Hypothalamus (tissue), 51 donors: ENCODE measurements at regions not wholly inside any gene's neighbourhood (a gene's known extent, or its start where the extent isn't known, plus 50 kb on each side); places are given as distances from the start of the nearest gene placed in this dataset.
"Not testable (repeated sequence)": the region's sequence is repeated elsewhere in the genome, so short reads cannot be mapped to it uniquely, and the experiment has no call there.

Experiments
- DNase-seq, 51 donors: peaks; one replicate each; lab custom pipeline; 2025; lab: John Stamatoyannopoulos, UW

DNA sequence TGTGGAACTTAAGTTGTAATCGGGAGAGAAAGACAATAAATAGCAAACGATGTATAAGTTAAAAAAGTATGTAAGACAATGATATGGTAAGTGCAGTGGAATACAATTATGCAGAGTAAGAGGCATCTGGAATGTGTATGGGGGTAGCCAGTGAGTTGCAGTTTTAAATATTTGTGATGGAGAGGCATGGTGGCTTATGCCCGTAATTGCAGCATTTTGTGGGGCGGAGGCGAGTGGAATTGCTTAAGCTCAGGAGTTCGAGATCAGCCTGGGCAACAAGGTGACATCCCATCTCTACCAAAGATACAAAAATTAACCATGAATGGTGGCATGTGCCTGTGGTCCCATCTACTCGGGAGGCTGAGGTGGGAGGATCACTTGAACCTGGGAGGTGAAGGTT is 52.5 kb upstream of the WDFY3 start:
- no peak for DNase-seq

- DNase-seq: no peak
Measured at GRCh38 chr4:85019411-85019810, 52.9 kb upstream of the WDFY3 start.

DNA sequence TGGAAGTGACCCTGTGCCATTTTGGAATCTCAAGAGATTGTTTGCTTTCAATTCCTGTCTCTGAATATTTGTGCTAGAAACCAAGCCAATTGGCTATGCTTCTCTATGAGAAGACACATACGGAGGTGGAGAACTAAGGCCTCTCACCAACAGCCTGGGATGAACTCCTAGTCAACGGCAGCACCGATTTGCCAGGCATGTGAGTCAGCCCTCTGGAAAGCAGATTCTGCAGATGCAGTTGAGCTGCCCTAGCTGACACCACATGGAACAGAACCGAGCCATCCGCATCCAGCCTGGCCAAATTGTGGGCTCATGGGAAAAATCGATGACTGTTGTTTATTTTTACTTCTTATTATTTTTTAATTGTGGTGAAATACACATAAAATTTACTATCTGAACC is 58.2 kb upstream of the WDFY3 start:
- no peak for DNase-seq

GRCh38 chr4:85028910-85029309 is 62.4 kb upstream of the WDFY3 start:
- DNase-seq: no peak

DNA sequence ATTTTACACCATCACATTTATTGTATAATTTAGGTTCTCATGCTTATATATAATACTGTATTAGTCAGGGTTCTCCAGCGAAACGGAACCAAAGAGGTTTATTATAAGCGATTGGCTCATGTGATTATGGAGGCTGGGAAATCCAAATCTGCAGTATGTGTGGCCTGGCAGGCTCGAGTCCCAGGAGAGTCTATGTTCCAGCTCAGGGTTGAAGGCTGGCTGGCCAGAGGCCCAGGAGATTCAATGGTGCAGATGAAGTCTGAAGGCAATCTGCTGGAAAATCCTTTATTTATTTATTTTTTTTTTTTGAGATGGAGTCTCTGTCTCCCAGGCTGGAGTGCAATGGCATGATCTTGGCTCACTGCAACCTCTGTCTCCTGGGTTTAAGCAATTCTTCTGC is 63.0 kb upstream of the WDFY3 start:
- no peak for DNase-seq

- no peak for DNase-seq
Measured at GRCh38 chr4:85030156-85030555, 63.7 kb upstream of the WDFY3 start.

DNA sequence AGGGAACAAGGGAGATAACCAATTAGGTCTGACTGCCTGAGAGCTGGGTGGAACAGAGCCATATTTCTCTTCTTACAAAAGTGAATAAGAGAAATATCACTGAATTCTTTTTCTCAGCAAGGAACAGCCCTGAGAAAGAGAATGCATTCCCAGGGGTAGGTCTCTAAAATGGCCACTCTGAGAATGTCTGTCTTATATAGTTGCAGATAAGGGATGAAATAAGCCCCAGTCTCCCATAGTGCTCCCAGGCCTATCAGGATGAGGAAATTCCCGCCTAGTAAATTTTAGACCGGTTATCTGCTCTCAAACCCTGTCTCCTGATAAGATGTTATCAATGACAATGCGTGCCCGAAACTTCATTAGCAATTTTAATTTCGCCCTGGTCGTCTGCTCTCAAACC is 67.3 kb upstream of the WDFY3 start:
- DNase-seq: not testable (repeated sequence)

GRCh38 chr4:85039526-85039925 is 73.0 kb upstream of the WDFY3 start:
- DNase-seq: no peak

GRCh38 chr4:85043812-85044496 is 77.5 kb upstream of the WDFY3 start:
- DNase-seq: not testable (repeated sequence)

- no peak for DNase-seq
Measured at GRCh38 chr4:85050736-85051135, 84.2 kb upstream of the WDFY3 start.

DNA sequence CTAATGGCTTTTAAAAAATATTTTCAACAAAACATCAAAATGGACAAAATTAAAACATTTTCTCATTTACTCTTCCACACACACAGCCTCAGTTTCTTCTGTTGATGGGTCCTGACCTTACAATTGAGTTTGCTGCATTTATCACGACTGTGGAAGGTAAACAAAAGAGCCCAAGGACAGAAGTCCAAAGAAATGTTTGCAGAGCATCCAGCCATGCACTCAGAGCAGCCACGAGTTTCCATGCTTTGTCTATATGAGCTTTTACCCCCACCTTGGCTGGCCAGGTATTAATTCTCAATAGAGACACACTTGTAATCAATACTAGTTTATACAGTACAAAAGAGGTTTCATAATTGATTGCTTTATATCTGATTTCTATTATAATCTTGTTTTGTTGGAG is 85.0 kb upstream of the WDFY3 start:
- DNase-seq: no peak

DNA sequence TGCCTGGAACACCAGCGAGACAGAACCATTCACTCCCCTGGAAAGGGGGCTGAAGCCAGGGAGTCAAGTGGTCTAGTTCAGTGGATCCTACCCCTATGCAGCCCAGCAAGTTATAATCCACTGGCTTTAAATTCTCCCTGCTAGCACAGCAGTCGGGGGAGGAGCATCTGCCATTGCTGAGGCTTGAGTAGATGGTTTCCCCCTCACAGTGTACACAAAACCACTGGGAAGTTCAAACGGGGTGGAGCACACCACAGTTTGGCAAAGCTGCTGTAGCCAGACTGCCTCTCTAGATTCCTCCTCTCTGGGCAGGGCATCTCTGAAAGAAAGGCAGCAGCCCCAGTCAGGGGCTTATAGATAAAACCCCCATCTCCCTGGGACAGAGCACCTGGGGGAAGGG is 88.4 kb upstream of the WDFY3 start:
- not testable (repeated sequence) for DNase-seq

- DNase-seq: no peak
Measured at GRCh38 chr4:85058551-85058950, 92.1 kb upstream of the WDFY3 start.

DNA sequence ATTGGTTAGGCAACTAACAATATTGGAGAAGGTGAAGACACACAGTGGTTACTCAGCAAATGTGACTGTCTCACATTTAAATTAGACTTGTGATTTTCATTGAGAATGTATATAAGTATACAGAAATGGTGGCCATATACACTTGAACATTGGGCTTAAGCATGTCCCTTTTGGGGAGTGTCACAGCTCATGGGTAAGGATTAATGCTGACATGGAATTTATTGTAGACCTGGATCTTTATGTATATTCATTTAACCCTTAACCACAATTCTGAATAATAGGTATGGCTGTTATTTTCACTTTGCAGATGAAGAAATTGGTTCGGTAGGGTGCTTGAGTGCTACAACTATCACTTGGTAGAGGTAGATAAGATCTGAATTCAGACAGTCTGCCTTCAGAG is 95.5 kb upstream of the WDFY3 start:
- no peak for DNase-seq

GRCh38 chr4:85062466-85062865 is 96.0 kb upstream of the WDFY3 start:
- DNase-seq: no peak

- no peak for DNase-seq
Measured at GRCh38 chr4:85067342-85067741, 100.9 kb upstream of the WDFY3 start.

DNA sequence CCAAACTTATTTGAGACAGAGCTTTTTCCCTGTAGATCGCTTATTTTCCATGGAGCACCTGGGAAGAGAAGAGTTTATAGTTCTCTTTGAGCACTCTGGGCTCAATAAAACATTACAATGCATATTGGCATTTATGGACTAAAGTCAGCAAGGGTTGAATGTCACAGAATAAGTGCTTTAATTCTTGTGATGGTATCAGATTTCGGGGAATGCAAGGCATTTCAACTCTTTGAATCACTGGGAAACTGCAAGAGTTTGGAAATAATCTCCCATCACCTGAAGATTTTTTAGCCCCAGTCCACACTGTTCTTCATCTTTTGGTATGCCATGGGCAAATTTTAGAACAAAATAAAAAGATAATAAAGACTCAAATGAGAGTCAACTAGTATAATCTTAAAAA is 111.5 kb upstream of the WDFY3 start:
- no peak for DNase-seq

DNA sequence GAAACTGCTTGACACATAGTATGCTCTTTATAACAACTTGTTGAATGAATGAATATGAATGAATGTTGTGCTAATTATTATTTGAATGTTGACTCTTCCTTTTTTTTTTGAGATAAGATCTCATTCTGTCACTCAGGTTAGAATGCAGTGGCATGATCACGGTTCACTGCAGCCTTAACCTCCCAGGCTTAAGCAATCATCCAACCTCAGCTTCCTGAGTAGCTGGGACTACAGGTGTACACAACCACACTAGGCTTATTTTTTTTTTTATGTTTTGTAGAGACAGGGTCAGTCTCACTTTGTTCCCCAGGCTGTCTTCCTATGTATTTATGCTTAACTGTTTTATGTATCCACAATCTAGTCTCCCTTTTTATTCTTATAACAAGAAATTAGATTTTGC is 114.7 kb upstream of the WDFY3 start:
- no peak for DNase-seq

GRCh38 chr4:85084371-85085094 is 118.0 kb upstream of the WDFY3 start:
- peak in 17 of 51 donors; percentile 0 to 60 (median 6) for DNase-seq

GRCh38 chr4:85086721-85087120 is 120.2 kb upstream of the WDFY3 start:
- no peak for DNase-seq

DNA sequence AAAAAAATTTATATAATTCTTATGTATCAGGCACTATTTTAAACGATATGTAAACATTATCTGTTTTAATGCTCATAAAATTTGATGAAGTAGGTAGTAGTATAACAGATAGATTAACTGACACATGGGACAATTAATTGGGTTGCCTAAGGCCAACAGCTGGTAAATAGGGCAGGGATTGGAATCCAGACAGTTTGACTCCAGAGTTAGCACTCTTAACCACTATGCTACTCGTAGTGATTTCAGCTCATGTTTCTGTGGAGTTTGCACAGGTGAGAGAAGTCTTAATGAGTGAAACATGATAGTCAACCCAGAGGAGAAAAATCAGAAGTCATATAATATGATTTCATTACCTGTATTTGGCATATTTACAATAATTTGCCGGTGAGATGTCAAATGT is 126.0 kb upstream of the WDFY3 start:
- no peak for DNase-seq

DNA sequence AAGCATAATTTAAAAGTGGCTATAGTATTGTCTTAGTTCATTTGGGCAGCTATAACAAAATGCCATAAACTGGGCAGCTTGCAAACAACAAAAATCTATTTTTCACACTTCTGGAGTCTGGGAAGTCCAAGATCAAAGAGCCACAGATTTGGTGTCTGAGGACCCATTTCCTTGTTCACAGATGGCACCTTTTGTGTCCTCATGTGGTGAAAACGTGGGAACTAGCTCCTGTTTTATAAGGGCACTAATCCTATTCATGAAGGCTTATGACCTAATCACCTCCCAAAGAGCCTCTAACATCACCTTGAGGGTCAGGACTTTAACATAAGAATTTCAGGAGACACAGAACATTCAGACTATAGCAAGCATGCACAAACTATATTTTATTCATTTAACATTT is 126.5 kb upstream of the WDFY3 start:
- DNase-seq: no peak

- DNase-seq: no peak
Measured at GRCh38 chr4:85094735-85095134, 128.2 kb upstream of the WDFY3 start.
